NCI-H774 (cell line): ENCODE measurements at regions not wholly inside any gene's neighbourhood (a gene's known extent, or its start where the extent isn't known, plus 50 kb on each side); places are given as distances from the start of the nearest gene placed in this dataset.
"Not testable (repeated sequence)": the region's sequence is repeated elsewhere in the genome, so short reads cannot be mapped to it uniquely, and the experiment has no call there.

Source experiments
- DNase-seq: peaks from one replicate; lab custom pipeline; 2025; lab: John Stamatoyannopoulos, UW

DNA sequence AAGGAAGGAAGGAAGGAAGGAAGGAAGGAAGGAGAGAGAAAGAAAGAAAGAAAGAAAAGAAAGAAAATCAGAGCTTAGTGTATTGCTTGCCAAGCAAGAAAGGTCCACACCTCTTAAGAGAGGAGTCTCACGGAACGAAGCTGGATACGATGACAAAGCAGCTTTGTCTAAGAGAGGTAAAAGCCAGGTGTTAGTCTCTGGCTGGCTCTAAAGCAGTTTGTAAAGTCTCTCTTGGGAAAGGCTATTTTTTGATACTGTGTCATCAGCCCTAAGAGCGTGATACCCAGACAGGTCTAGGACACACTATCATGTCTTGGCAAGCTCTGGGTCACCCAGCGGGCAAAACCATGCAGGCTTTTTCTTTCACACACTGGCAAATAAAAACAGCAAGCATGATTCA lies 297.5 kb upstream of the NBPF12 start:
- DNase-seq: not testable (repeated sequence)

DNA sequence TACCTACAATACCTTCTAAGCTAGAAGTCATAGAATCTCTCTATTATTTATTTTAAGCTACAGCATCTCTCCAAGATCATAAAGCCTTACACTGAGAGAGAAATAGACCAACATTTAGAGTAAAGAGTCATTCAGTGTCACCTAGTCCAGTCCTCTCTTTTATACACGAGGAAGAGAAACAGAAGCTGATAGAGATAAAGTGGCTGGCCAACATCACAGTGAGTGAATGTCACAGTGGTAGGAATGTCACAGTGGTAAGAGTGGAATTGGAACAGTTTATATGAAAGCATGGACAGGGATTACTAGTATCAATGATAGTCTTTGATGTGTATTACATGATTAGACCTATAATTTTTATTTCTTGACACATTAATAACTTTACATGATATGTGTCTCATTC lies 307.8 kb upstream of the NBPF12 start:
- DNase-seq: not testable (repeated sequence)

DNA sequence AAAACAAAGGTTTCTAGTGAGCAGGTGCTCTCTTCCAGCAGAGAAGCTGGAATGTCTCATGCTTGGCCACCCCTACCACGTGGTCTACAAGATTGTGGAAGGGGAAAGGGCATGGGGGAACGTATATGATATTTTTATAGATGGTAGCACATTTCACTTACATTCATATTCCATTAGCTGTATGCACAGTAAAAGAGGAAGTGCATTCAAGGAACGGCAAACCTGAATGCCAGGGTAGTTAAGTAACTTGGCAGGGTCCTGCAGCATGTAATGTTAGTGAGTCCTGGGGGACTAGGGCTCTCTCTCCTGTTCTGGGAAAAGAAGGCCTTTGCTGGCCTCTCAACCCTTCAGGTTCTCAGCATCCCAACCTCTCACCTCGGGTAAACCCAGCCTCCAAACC lies 319.5 kb upstream of the NBPF12 start:
- not testable (repeated sequence) for DNase-seq

DNA sequence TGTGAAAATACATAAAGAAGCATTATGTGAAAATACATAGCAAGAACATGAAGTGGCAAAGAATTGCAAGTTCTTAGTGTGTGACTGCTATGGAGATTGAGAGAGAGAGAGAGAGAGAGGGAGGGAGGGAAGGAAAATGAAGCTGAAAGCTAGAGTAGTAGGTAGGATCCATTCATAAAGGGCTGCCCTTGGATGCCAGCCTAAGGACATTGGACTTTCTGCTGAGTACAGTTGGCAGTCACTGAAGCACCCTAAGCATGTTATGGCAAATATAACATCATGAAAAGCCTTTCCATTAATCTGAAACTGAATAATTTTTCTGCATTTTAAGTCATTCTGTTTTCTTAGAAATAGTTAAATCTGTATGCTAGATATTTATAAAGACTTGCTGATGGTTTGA lies 333.4 kb upstream of the NBPF12 start:
- DNase-seq: not testable (repeated sequence)

DNA sequence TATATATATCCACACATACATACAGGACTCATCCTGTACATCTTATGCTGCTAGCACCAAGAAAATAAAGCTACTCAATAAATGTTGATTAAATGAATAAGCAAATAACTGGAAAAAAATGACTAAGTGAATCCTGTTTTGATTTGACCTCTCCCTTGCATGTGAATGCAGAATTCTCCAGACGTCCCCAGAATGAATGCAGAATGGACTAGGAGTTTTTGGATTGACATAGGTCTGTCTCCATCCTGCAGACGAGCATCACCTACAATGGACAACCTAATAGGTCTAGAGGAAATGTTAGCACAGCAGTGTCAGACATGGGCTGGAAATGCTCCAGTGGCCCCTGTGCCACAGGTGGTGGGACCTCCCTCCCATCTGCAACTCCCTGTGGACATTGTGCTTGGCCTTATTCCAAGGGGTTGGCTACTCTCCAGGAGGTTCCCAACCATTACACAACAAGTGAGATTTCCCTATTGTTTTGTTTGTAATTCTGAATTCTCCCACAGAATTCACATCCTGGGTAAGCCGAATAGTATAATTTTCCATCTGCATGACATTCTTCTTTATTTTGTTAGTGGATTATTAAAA lies 337.3 kb upstream of the NBPF12 start:
- not testable (repeated sequence) for DNase-seq

DNA sequence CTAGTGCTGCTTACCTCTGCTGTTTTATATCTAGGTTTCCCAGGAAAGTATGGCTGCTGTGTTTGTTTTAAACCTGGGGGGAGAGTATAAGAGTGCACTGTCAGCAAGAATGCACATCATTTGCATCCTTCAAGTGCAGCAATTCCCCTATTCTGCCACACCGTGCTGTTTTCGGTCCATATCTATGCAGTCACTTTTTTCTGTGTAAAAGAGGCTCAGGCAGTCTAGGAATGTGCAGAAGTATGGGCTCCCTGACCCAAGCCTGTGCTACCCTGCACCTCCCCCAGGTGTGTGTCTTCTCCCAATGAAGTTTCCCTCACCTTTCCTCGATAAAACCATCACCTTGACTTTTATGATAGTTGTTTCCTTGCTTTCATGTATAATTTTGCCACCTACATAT lies 338.2 kb upstream of the NBPF12 start:
- not testable (repeated sequence) for DNase-seq

DNA sequence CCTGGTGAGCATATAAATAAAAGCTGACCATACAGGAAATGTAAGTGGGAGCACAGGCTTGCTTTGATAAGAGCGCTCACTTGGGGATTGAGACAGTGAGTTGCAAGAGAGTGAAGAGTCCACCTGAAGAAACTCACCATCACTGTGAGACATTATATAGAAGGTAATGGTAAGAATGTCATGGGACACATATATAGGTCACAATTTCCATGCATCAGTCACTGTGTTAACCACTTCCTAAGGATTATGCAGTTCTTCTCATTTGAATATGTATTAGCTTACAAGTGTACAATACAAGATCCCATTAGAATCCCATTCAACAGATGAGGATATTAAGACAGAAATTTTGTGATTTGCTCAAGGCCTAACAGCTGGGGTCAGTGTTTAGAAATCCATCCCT lies 352.4 kb upstream of the NOTCH2NLA start:
- DNase-seq: not testable (repeated sequence)

DNA sequence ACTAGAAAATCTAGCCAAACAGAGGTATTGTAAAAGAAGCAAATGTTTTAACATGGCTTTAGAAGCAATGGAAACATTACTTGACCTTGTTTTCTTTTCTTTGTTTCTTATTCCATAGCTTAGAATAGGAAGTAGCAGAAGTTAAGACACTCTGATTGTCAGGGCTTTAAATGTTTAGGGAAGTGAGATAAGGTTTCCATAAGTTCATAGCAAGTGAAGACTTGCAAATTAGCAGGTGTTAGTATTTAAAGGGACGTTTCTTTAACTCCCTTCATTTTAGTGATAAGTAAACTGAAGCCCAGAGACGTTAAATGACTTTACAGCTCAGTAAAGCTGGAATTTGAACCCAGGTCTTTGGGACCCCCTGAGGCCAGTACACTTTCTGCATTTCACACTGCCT lies 338.7 kb upstream of the NOTCH2NLA start:
- DNase-seq: not testable (repeated sequence)

DNA sequence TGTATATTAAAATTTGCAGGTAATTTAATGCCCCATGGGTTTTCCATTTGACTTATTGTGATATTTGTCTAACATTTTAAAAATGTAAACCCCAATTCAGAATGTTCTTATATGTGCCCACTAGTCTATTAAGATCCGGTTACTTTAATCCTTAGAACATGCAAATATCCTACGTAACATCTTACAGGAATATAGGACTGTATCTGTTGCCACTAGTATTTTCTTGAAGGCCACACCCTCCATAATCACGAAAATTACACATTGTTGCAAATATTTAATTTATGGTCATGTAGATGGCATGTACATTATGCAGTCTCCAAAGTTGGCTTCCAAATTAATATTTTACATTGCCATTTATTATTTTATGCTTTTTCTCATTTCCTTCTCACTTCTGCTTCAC lies 329.2 kb upstream of the NOTCH2NLA start:
- not testable (repeated sequence) for DNase-seq

DNA sequence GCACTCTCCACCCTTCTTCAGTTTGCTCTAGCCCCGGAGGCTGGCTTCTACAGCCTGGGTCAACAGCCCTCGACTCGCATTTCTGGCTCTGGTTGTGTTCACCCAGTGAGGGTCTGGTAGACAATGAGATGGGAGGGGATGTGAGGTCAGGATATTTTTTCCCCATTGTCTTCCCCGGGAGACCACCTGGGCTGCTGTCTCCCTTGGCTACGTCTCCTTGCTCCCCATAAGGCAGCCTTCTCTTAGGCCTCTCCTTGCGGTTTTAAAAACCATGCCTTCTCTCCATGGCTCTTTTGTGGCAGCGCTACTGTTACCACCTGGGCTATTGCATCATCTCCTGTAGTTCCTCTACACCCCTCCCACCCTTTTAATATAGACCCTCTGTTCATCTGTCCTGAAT lies 327.6 kb upstream of the NOTCH2NLA start:
- DNase-seq: not testable (repeated sequence)

DNA sequence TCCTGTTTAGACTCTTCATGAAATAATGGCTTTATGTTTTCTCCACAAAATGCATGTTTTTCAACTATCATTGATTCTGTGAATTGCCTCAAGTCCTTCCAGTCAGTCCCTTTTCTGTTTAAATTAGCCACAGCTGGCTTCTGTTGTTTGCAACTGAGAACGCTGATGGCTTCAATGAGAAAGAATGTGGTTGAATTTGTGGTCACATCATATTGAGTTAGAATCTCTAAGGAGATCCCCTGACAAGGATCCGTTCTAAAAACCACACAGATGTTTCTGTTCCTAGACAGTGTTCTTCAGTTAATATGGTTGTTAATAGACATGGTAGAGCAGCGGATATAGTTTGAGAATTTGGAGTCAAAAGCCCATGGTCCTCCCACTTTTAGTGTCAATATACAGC lies 323.6 kb upstream of the NOTCH2NLA start:
- not testable (repeated sequence) for DNase-seq

DNA sequence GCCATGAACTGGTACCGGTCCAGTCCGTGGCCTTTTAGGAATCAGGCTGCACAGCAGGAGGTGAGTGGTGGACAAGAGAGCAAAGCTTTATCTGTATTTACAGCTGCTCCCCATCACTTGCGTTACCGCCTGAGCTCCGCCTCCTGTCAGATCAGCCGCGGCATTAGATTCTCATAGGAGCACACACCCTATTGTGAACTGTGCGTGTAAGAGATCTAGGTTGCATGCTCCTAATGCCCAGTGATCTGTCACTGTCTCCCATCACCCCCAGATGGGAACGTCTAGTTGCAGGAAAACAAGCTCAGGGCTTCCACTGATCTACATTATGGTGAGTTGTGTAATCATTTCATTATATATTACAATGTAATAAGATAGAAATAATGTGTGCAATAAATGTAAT lies 319.9 kb upstream of the NOTCH2NLA start:
- not testable (repeated sequence) for DNase-seq

DNA sequence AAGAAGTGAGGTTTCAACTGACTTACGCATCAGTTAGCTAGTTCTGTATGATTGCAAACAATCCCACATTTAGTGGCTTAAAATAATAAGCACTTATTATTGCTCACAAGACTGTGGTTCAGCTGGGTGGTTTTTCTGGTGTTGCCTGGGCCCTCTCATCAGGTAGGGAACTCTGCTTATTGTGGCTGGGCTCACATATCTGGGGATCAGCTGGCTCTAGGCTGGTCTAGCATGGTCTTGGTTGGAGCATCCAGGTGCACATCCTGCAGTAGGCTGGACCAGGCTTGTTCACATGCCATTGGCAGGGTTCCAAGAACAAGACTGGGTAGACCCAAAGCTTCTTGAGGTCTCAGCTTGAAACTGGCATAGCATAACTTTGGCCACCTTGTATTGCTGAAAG lies 317.4 kb upstream of the NOTCH2NLA start:
- DNase-seq: not testable (repeated sequence)

DNA sequence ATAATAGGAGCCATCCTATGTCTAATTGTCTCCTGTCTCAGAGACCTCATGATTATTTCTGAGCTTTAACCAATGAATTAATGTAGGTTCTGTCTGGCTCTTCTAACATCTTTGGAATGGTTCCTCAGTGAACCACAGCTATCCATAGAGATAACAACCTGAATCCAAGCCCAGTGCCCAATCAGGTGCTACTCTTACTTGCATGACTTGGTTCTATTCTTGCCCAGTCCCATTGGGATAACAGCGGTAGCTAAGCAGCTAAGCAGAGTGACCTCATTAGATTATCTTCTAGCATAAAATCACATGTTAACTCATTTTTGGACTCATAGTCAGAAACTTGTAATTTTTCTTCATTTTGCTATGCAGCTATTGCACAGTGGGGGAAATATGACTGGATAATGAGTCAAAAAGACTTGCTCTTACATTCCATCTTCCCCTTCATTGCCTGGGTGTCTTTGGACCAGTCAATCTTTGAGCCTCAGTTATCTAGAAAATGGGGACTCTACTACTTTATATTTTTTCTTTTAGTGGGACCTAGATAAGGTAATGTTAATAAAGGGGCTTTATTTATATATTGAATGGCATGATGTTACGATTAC lies 309.1 kb upstream of the NOTCH2NLA start:
- DNase-seq: not testable (repeated sequence)

DNA sequence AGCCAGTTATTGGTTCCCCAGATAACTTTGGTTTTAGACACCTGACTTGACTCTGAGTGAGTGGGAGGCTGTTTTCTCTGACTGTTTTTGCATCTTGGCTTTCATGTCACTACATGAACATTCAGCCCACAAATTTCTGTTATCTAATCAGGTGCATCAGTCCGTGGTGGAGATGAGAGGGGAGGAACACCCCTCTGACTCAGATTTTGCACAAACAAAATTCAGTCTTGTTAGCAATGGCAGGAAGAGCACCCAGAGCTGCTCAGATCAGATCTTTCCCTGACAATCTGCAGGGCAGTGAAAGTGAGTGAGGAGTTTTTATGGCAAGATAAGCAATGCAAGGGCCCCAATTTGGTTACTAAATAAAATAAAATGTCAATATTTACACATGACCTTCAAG lies 307.2 kb upstream of the NOTCH2NLA start:
- not testable (repeated sequence) for DNase-seq

DNA sequence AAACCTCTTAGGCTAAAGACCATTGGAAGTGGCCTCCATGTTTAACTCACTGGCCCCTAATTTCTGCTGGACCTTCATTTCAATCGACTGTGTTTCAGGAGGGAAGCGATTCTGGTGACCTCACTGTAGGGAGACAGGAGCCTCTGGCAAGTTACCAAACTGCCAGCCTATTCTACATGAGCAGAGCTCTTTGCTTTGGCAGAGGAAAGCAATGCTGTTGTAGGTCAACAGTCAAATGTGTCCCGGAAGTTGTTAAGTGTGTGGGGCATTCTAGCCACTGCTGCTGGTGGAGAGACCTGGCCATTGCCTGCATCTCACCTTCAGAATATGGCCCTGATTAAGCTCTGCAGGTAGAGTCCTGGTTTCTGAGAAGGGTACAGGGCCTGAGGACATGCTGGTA lies 306.8 kb upstream of the NOTCH2NLA start:
- DNase-seq: not testable (repeated sequence)

DNA sequence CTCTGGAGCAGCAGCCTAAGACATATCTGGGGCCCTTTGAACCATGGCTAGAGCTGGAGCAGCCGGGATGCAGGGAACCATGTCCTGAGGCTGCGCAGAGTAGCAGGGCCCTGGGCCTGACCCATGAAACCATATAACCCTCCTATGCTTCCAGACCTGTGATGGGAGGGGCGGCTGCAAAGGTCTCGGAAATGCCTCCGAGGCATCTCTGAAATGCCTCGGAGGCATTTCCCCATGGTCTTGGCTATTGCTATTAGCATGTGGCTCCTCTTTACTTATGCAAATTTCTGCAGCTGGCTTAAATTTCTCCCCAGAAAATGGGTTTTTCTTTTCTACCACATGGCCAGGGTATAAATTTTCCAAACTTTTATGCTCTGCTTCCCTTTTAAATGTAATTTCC lies 302.1 kb upstream of the NOTCH2NLA start:
- DNase-seq: not testable (repeated sequence)

DNA sequence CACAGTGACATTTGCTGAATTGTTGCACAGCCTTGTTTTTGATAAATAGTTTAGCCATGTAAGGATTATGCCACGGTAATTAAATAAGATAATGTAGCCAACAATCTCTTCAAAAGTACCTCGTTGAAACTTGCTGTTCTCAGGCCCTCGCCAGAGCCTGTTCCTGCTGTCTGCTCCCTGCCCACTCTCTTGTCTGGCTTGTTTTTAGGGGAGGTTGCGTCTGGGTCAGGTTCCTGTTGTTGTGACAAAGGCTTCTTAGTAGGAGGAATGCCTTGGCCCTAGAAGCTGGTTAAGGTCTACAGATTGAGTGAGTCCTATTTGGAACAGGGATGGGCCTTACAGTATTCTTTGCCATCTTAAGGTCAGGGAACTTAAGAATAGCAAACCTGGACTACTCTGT lies 294.0 kb upstream of the NOTCH2NLA start:
- not testable (repeated sequence) for DNase-seq

DNA sequence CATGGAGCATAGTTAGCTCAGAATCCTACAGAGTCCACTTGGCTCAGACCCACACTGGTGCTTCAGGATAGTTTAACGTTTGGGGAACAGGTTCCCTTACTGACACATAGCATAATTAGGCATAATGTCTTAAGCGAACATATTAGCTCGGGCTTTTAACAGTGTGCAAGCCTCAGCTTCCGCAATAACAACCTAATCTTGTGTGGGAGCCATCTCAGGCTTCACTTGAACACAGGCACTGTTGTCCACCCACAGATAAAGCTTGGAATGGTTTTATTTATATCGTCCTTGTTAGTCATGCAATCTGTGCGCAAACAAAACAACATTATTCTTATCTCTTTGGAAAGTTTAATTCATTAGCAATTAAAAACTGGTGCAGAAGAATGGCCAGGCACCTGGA lies 293.5 kb upstream of the NOTCH2NLA start:
- DNase-seq: not testable (repeated sequence)

DNA sequence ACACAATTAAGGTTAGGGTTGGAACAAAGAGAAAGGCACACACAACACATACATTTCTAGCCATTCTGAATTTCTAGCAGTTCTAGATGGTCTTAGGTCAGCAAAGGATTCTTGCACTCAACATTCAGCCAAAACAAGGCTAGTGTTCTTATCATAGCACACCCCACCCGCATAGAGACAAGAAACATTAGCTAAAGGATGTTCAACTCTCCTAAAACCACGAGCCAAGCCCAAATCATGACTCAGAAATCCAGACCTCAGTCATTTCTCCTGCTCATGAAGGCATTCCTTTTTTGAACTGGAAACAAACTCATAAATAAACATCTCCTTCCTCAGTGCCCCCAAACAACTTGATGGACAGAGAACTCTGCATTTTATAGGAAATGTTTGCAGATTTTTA lies 293.0 kb upstream of the NOTCH2NLA start:
- DNase-seq: not testable (repeated sequence)

DNA sequence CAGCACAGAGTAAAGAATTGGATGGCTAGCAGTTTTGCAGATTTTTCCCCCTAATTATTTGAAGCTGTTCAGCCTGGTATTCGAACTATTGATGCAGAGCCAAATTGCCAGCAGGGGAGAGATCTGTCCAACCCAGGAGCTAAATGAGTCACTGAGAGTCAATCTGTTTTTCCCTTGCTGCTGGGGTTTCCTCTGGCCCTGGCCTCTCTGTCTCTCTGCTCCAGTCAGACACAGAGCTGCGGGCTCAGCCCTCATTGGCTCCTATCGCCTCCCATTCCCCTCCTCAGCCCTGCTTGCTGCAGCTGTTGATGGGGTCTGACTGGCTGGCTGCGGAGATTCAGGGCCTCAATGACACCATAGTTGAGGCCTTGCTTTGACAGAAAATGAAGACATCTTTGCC lies 284.9 kb upstream of the NOTCH2NLA start:
- not testable (repeated sequence) for DNase-seq

DNA sequence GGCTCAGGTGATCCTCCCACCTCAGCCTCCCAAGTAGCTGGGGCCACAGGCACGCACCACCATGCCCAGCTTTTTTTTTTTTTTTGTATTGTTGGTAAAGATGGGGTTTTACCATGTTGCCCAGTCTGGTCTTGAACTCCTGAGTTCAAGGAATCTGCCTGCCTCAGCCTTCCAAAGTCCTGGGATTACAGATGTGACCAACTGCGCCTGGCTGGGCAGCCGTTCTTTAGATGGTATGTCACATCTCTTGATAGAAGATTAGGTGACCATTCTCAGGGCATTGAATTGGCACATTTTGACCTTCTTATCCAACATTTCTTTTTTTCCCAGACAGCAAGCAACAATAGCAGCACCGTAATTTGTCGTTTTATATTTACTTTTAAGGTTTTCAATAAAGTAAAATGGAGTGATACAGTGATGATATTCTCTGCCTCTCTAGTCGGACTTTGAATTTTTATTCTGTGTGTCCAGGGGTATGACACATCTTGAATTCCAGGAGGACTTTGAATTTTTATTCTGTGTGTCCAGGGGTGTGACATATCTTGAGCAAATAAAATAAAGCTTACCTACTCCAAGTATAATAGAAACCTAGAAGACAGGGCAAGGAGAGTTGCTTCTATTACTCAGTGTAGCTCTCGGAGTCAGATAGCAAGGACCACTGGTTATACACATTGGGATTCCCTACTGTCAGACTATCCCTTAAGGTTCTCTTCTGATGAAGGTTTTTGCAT lies 282.4 kb upstream of the NOTCH2NLA start:
- DNase-seq: not testable (repeated sequence)
